Activated T-cell treated with anti-CD3 and anti-CD28 coated beads for 1 hour (primary cell): ENCODE measurements at regions not wholly inside any gene's neighbourhood (a gene's known extent, or its start where the extent isn't known, plus 50 kb on each side); places are given as distances from the start of the nearest gene placed in this dataset.

Source experiments
- DNase-seq: peaks from one replicate; pipeline ENCODE4 v3.0.0-alpha.2; 2020; ENCODE audit warnings: low read depth

GRCh38 chr22:49154433-49154832, 673.2 kb downstream of the BRD1 start:
- no peak for DNase-seq

GRCh38 chr22:49153921-49154320, 673.8 kb downstream of the BRD1 start:
- DNase-seq, result no peak

GRCh38 chr22:49152939-49153770, 674.5 kb downstream of the BRD1 start:
- no peak for DNase-seq

GRCh38 chr22:49152127-49152938, 675.3 kb downstream of the BRD1 start:
- DNase-seq, result no peak

GRCh38 chr22:49151256-49152126, 676.2 kb downstream of the BRD1 start:
- no peak for DNase-seq

- no peak for DNase-seq
Measured at GRCh38 chr22:49150801-49151221, 676.9 kb downstream of the BRD1 start.

GRCh38 chr22:49149721-49150608, 677.7 kb downstream of the BRD1 start:
- no peak for DNase-seq

GRCh38 chr22:49148895-49149418, 678.7 kb downstream of the BRD1 start:
- DNase-seq, result no peak

GRCh38 chr22:49147617-49148175, 680.0 kb downstream of the BRD1 start:
- no peak for DNase-seq

- DNase-seq, result no peak
Measured at GRCh38 chr22:49147171-49147570, 680.5 kb downstream of the BRD1 start.

- no peak for DNase-seq
Measured at GRCh38 chr22:49146511-49146910, 681.2 kb downstream of the BRD1 start.

GRCh38 chr22:49143812-49144211, 683.9 kb downstream of the BRD1 start:
- no peak for DNase-seq

- no peak for DNase-seq
Measured at GRCh38 chr22:49142891-49143290, 684.8 kb downstream of the BRD1 start.

GRCh38 chr22:49142296-49142695, 685.4 kb downstream of the BRD1 start:
- DNase-seq, result no peak

GRCh38 chr22:49141761-49142160, 685.9 kb downstream of the BRD1 start:
- DNase-seq, result no peak

GRCh38 chr22:49140911-49141665, 686.6 kb downstream of the BRD1 start:
- DNase-seq, result no peak

- DNase-seq, result no peak
Measured at GRCh38 chr22:49139492-49140151, 688.1 kb downstream of the BRD1 start.

- no peak for DNase-seq
Measured at GRCh38 chr22:49138250-49138790, 689.4 kb downstream of the BRD1 start.
